ENCODE measurements at regions not wholly inside any gene's neighbourhood (a gene's known extent, or its start where the extent isn't known, plus 50 kb on each side); places are given as distances from the start of the nearest gene placed in this dataset.

DNA sequence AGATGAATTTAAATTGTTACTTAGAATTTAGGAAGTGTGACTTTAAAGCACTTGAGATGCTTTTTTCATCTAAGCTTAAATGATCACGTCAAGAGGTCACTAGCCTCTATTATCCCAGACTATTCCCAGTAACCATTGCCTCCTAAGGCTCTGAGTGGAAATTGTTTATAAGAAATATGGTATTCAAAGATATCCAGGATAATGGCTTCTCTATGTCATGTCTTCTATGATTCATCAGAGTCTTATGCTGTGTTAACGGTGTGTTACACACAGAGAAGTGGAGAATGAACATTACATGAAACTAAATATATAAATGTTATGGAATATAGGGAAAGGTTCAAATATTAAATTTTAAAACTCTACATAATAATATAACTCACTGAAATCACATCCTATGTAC is 79.8 kb upstream of the NBEA start:
- no peaks in the 10 kb centered on the region; the same call in 1 of the 2 replicates for H3K4me1 ChIP-seq (ENCODE audit: low read length)
- TF ChIP-seq EZH2phosphoT487 (IDR thresholded peaks at IDR 0.05; ENCODE audit: low read depth) = no peak
- TF ChIP-seq, protein P1, sequence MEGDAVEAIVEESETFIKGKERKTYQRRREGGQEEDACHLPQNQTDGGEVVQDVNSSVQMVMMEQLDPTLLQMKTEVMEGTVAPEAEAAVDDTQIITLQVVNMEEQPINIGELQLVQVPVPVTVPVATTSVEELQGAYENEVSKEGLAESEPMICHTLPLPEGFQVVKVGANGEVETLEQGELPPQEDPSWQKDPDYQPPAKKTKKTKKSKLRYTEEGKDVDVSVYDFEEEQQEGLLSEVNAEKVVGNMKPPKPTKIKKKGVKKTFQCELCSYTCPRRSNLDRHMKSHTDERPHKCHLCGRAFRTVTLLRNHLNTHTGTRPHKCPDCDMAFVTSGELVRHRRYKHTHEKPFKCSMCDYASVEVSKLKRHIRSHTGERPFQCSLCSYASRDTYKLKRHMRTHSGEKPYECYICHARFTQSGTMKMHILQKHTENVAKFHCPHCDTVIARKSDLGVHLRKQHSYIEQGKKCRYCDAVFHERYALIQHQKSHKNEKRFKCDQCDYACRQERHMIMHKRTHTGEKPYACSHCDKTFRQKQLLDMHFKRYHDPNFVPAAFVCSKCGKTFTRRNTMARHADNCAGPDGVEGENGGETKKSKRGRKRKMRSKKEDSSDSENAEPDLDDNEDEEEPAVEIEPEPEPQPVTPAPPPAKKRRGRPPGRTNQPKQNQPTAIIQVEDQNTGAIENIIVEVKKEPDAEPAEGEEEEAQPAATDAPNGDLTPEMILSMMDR (IDR thresholded peaks at IDR 0.05; ENCODE audit: low read depth, low read length) = no peak
- no peak overlapping the region for H3K9ac ChIP-seq (ENCODE audit: low read length)
- H3K36me3 ChIP-seq (replicated peaks; ENCODE audit: low read depth, low read length) = no peaks in the 10 kb centered on the region
- H3K79me2 ChIP-seq (ENCODE audit: low read length) = no peaks in the 10 kb centered on the region
- no peak overlapping the region for H3K4me3 ChIP-seq (ENCODE audit: low read length)
- H3K9me3 ChIP-seq (ENCODE audit: insufficient read depth, low read length) = no peaks in the 10 kb centered on the region
- no peak overlapping the region for H3K4me2 ChIP-seq (ENCODE audit: low read length)
- H3K27me3 ChIP-seq (ENCODE audit: low read depth, low read length) = no peaks in the 10 kb centered on the region; the same call in 1 of the 2 replicates
- no peaks in the 10 kb centered on the region for H4K20me1 ChIP-seq (ENCODE audit: insufficient read depth, low read length)
- H2AFZ ChIP-seq (ENCODE audit: low read depth, low read length) = no peak overlapping the region
- H3K27ac ChIP-seq (ENCODE audit: low read length) = no peak overlapping the region

DNA sequence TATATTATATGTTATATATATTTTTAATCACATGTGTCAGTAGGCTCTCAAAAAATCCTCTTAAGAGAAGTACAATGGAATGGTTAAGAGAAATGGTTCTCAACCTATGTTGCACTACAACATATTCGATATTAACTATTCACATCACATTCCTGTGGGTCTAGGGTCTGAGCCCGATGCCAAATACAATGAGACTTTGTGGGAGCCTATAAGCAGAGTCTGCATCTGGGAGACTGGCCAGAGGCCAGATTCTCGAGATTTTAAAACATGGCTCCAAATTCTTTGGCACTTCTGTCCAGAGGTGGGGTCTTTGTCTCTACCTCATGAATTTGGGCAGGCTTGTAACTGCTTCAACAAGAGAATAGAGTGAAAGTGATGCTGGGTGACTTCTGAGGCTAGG is 79.4 kb upstream of the NBEA start:
- no peaks in the 10 kb centered on the region for H3K36me3 ChIP-seq (replicated peaks; ENCODE audit: low read depth, low read length)
- H3K27ac ChIP-seq (ENCODE audit: low read length) = no peak overlapping the region
- no peaks in the 10 kb centered on the region for H3K9me3 ChIP-seq (ENCODE audit: insufficient read depth, low read length)
- H3K27me3 ChIP-seq (ENCODE audit: low read depth, low read length) = no peaks in the 10 kb centered on the region; the same call in 1 of the 2 replicates
- H3K9ac ChIP-seq (ENCODE audit: low read length) = no peak overlapping the region
- no peak overlapping the region for H3K4me2 ChIP-seq (ENCODE audit: low read length)
- H4K20me1 ChIP-seq (ENCODE audit: insufficient read depth, low read length) = no peaks in the 10 kb centered on the region
- no peak overlapping the region for H3K4me3 ChIP-seq (ENCODE audit: low read length)
- H2AFZ ChIP-seq (ENCODE audit: low read depth, low read length) = no peak overlapping the region
- TF ChIP-seq EZH2phosphoT487 (IDR thresholded peaks at IDR 0.05; ENCODE audit: low read depth) = no peak
- TF ChIP-seq, protein P1 (IDR thresholded peaks at IDR 0.05; ENCODE audit: low read depth, low read length) = no peak
- H3K79me2 ChIP-seq (ENCODE audit: low read length) = no peaks in the 10 kb centered on the region
- H3K4me1 ChIP-seq (ENCODE audit: low read length) = peaks cover 4% of the 10 kb centered on the region

DNA sequence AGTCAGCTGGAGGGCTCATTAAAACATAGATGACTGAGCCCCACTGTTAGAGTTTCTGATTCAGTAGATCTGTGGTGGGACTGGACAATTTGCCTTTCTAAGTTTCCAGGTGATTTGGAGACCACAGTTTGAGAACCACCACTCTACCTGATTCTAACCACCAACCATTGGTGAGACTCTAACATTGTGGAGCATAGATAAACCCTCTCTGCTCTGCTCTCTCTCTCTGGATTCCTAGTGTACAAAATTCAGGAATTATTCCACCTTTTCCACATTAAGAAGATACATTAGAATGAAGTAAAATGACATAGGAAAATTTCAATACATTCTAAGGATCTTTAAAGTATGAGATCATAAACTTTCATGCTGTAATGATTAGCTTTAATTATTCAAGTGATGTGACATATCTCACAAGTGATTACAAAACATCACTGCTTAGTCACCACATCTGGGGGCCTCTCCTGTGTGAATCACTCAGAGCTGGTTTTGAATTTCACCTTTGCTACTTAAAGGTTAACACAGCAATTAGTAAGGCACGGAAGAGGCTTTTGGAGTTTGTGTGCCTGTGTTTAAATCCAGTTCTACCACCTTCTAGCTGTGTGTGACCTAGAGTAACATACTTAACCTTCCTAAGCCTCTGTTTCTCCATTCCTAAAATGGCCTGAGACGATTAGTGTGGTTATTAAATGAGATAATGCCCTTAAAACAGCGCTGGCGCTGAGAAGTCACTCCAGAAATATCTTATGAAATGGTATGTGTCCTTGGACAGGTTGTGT is 78.5 kb upstream of the NBEA start:
- Histone ChIP-seq H3K27ac (ENCODE audit: low read length) (no peak overlapping the region), H2AFZ (ENCODE audit: low read depth, low read length) (no peak overlapping the region), H3K4me1 (ENCODE audit: low read length) (peaks cover 6% of the 10 kb centered on the region), H3K27me3 (ENCODE audit: low read depth, low read length) (no peaks in the 10 kb centered on the region; the same call in 1 of the 2 replicates), H3K4me2 (ENCODE audit: low read length) (no peak overlapping the region), H4K20me1 (ENCODE audit: insufficient read depth, low read length) (no peaks in the 10 kb centered on the region), H3K36me3 (replicated peaks; ENCODE audit: low read depth, low read length) (no peaks in the 10 kb centered on the region), H3K79me2 (ENCODE audit: low read length) (no peaks in the 10 kb centered on the region), H3K9ac (ENCODE audit: low read length) (no peak overlapping the region), H3K9me3 (ENCODE audit: insufficient read depth, low read length) (no peaks in the 10 kb centered on the region), H3K4me3 (ENCODE audit: low read length) (no peak overlapping the region)
- TF ChIP-seq, protein P1 (IDR thresholded peaks at IDR 0.05; ENCODE audit: low read depth, low read length) = no peak
- no peak for TF ChIP-seq EZH2phosphoT487 (IDR thresholded peaks at IDR 0.05; ENCODE audit: low read depth)

DNA sequence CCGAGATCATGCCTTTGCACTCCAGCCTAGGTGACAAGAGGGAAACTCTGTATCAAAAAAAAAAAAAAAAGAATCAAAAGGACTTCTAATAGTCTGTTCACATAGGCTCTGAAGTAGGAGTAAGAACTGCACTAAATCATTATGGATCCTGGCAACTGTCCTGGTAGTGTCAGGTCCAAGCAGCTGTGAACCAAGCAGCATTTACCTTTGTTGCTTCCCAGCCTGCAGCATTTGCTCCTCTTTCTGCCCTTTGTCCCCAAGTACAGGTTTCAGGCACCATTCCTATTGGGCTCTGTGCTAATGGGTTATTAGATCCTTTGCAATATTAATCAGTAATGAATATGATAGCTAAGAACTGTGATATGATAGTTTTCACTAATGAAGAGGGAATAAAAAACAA is 77.4 kb upstream of the NBEA start:
- Histone ChIP-seq H3K9ac (ENCODE audit: low read length) (no peak overlapping the region), H3K36me3 (replicated peaks; ENCODE audit: low read depth, low read length) (no peaks in the 10 kb centered on the region), H3K4me2 (ENCODE audit: low read length) (no peak overlapping the region), H3K4me1 (ENCODE audit: low read length) (peaks cover 6% of the 10 kb centered on the region), H3K9me3 (ENCODE audit: insufficient read depth, low read length) (no peaks in the 10 kb centered on the region), H3K79me2 (ENCODE audit: low read length) (no peaks in the 10 kb centered on the region), H3K4me3 (ENCODE audit: low read length) (no peak overlapping the region), H3K27me3 (ENCODE audit: low read depth, low read length) (no peaks in the 10 kb centered on the region; the same call in 1 of the 2 replicates), H2AFZ (ENCODE audit: low read depth, low read length) (no peak overlapping the region), H3K27ac (ENCODE audit: low read length) (no peak overlapping the region), H4K20me1 (ENCODE audit: insufficient read depth, low read length) (no peaks in the 10 kb centered on the region)
- TF ChIP-seq EZH2phosphoT487 (IDR thresholded peaks at IDR 0.05; ENCODE audit: low read depth) = no peak
- TF ChIP-seq, protein P1 (IDR thresholded peaks at IDR 0.05; ENCODE audit: low read depth, low read length) = no peak

Measured in OCI-LY3 (cell line).